ENCODE measurements at regions not wholly inside any gene's neighbourhood (a gene's known extent, or its start where the extent isn't known, plus 50 kb on each side); places are given as distances from the start of the nearest gene placed in this dataset.

DNA sequence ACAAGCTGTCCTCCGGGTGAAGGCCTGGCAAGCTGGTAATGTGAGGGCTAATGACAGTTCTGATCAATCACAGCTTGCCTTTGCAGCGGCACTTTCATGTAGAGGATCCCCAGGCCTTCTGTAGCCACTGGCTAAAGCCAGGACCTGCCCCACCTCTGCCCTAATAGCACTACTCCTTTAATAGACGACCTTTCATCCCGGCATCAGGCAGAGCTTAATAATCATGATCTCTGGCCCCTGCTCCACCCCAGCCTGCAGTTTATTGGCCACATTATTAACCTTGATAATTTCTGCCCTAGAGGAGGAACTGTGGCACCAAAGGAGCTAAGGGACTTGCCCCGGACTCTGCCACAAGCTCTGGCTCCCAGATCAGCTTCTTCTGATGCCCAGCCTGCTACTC is 142.3 kb upstream of the TBX3 start:
- Mint-ChIP-seq H3K4me3 (ENCODE audit: low read depth) (no peak overlapping the region), H3K36me3 (ENCODE audit: insufficient read depth) (no peaks in the 10 kb centered on the region), H3K9me3 (ENCODE audit: low read depth) (no peaks in the 10 kb centered on the region), H3K27me3 (peaks cover 8% of the 10 kb centered on the region), H3K4me1 (ENCODE audit: low read depth) (no peaks in the 10 kb centered on the region), H3K27ac (no peak overlapping the region)
- TF ChIP-seq, protein P1, sequence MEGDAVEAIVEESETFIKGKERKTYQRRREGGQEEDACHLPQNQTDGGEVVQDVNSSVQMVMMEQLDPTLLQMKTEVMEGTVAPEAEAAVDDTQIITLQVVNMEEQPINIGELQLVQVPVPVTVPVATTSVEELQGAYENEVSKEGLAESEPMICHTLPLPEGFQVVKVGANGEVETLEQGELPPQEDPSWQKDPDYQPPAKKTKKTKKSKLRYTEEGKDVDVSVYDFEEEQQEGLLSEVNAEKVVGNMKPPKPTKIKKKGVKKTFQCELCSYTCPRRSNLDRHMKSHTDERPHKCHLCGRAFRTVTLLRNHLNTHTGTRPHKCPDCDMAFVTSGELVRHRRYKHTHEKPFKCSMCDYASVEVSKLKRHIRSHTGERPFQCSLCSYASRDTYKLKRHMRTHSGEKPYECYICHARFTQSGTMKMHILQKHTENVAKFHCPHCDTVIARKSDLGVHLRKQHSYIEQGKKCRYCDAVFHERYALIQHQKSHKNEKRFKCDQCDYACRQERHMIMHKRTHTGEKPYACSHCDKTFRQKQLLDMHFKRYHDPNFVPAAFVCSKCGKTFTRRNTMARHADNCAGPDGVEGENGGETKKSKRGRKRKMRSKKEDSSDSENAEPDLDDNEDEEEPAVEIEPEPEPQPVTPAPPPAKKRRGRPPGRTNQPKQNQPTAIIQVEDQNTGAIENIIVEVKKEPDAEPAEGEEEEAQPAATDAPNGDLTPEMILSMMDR (IDR thresholded peaks at IDR 0.05; ENCODE audit: unreplicated experiment) = no peak
- DNase-seq (ENCODE audit: low spot score, unreplicated experiment) = no peak

DNA sequence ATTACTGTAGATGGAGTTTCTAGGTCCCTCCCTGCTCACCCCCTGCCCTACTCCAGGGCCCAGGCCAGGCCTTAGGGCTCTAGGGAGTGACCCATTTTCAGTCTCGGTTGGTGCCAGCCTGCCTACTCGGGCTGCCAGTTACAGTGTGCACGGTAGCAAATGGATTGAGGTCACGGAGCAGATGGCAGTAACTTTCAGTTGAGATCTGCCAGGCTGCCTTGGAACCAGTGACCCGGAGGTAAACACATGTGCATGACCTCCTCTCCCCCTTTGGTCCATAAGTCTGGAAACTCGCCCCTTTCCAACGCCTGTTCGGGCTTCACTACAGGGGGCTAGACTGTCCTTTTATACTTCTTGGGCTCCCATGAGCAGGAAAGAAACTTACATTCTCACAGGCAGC is 139.7 kb upstream of the TBX3 start:
- TF ChIP-seq, protein P1 (IDR thresholded peaks at IDR 0.05; ENCODE audit: unreplicated experiment) = no peak
- Mint-ChIP-seq H3K36me3 (ENCODE audit: insufficient read depth) (no peaks in the 10 kb centered on the region), H3K27ac (no peak overlapping the region), H3K4me1 (ENCODE audit: low read depth) (no peaks in the 10 kb centered on the region), H3K27me3 (peaks cover 8% of the 10 kb centered on the region), H3K4me3 (ENCODE audit: low read depth) (no peak overlapping the region), H3K9me3 (ENCODE audit: low read depth) (no peaks in the 10 kb centered on the region)
- DNase-seq (ENCODE audit: low spot score, unreplicated experiment) = no peak

DNA sequence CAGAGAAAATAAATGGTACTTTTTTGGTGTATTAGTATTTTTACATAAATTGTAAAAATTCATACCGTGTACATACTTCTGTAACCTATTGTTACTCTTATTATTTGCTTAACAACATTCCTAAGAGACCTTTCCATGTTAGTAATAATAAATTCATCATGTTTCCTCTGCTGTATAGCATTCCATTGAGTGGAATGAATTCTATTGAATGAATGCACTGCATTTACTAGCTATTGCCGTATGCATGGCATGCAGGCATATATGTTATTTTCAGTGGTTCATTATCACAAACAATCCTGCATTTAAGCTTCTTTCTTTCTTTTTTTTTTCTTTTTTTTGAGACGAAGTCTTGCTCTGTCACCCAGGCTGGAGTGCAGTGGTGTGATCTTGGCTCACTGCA is 137.6 kb upstream of the TBX3 start:
- Mint-ChIP-seq H3K27me3 (peaks cover 3% of the 10 kb centered on the region), H3K36me3 (ENCODE audit: insufficient read depth) (no peaks in the 10 kb centered on the region), H3K4me3 (ENCODE audit: low read depth) (no peak overlapping the region), H3K9me3 (ENCODE audit: low read depth) (no peaks in the 10 kb centered on the region), H3K4me1 (ENCODE audit: low read depth) (no peaks in the 10 kb centered on the region), H3K27ac (no peak overlapping the region)
- no peak for DNase-seq (ENCODE audit: low spot score, unreplicated experiment)
- TF ChIP-seq, protein P1 (IDR thresholded peaks at IDR 0.05; ENCODE audit: unreplicated experiment) = no peak

DNA sequence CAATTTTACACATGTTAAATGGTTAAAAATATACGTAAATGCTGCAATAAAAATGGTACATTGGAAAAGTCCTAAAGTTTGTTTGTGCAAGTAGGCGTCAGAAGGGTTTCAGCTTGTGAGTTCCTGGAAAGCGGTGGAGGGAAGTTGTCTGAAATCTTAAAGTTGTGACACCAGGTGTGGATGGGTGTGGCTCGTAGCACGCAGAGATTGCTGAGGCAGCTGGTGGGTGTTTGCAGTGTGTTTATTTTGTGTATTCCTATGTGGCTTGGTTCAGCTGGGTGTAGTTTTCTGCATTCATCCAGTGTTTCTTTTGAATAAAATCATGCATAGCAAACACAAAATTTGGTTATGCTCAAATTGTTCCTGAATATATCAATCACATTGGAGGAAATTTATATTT is 136.8 kb upstream of the TBX3 start:
- TF ChIP-seq, protein P1 (IDR thresholded peaks at IDR 0.05; ENCODE audit: unreplicated experiment) = no peak
- Mint-ChIP-seq H3K27ac (no peak overlapping the region), H3K4me1 (ENCODE audit: low read depth) (no peaks in the 10 kb centered on the region), H3K27me3 (peaks cover 3% of the 10 kb centered on the region), H3K9me3 (ENCODE audit: low read depth) (no peaks in the 10 kb centered on the region), H3K36me3 (ENCODE audit: insufficient read depth) (no peaks in the 10 kb centered on the region), H3K4me3 (ENCODE audit: low read depth) (no peak overlapping the region)
- no peak for DNase-seq (ENCODE audit: low spot score, unreplicated experiment)

DNA sequence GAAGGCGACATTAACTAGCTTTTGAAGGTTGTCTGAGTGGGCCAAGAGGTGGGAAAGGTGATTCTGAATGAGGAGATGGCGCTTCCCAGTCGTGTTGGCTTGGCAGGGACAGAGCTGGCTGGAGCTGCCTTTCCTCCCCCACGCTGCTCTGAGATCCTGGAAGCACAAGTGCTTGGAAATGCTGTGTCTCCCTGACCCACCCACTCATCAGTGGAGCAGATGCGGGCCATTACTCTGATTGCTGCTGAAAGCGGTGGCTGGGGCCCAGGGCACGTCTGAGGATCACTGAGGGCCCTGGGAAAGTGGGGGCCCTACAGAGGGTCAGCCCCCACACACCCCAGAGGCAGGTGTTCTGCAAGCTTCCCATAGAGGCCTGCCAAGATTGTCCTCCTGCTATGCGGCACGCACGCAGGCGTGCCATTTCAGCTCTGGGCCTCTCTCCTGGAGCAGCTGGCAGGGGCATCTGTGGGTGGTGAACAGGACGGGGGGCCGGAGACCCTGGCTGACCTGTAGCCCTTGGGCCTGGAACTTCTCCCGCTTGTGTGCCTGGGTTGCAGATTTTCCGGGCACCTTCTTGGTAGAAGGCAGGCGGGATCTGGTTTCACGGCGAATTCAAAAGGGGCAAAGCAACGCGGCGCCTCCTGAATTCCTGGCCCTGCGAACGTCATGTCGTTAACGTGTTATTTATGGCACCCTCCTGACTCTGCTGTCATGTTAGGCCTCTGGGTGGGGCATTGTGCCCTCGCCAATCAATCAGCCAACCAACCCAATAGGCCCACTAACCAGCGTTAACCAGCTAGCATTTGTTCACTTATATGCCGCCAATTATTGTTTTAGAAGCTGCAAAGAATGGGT is 133.8 kb upstream of the TBX3 start:
- Mint-ChIP-seq H3K27me3 (peaks cover 8% of the 10 kb centered on the region), H3K4me1 (ENCODE audit: low read depth) (peaks cover 8% of the 10 kb centered on the region), H3K36me3 (ENCODE audit: insufficient read depth) (no peaks in the 10 kb centered on the region), H3K27ac (no peak overlapping the region), H3K4me3 (ENCODE audit: low read depth) (no peak overlapping the region), H3K9me3 (ENCODE audit: low read depth) (no peaks in the 10 kb centered on the region)
- no peak for DNase-seq (ENCODE audit: low spot score, unreplicated experiment)
- TF ChIP-seq, protein P1 (IDR thresholded peaks at IDR 0.05; ENCODE audit: unreplicated experiment) = no peak
